SK-N-SH (cell line): ENCODE measurements at regions not wholly inside any gene's neighbourhood (a gene's known extent, or its start where the extent isn't known, plus 50 kb on each side); places are given as distances from the start of the nearest gene placed in this dataset.

ENCODE experiments used
- CTCF ChIP-seq: fragments of 200-600 bp; sonication (generic); IDR thresholded peaks from 2 replicates; pipeline ENCODE4 v1.6.1; 2017; ENCODE audit warnings: antibody characterized with exemption, mild to moderate bottlenecking, moderate library complexity
- NFIC ChIP-seq: IDR thresholded peaks from 2 replicates; pipeline ENCODE4 v1.4.0; 2012; ENCODE audit warnings: borderline replicate concordance
- TAF1 ChIP-seq: IDR thresholded peaks from 2 replicates; pipeline ENCODE4 v1.6.1; 2012; ENCODE audit warnings: low read depth, mild to moderate bottlenecking, low read length, moderate library complexity, borderline replicate concordance
- USF1 ChIP-seq: IDR thresholded peaks from 2 replicates; pipeline ENCODE4 v1.4.0; 2012; ENCODE audit warnings: low read depth, borderline replicate concordance
- USF2 ChIP-seq: fragments of 150-350 bp; IDR thresholded peaks from 2 replicates; pipeline ENCODE4 v1.6.1; 2017; ENCODE audit warnings: antibody characterized with exemption, low read length, low read depth, borderline replicate concordance

GRCh38 chr1:175802407-175803123, 59.2 kb upstream of the TNR start:
- TF ChIP-seq USF2 = no peak
- no peak for TF ChIP-seq CTCF
- TF ChIP-seq TAF1 = no peak
- no peak for TF ChIP-seq USF1
- TF ChIP-seq NFIC = no peak
